NT2/D1 (cell line): ENCODE measurements at regions not wholly inside any gene's neighbourhood (a gene's known extent, or its start where the extent isn't known, plus 50 kb on each side); places are given as distances from the start of the nearest gene placed in this dataset.

ENCODE experiments used
- SUZ12 ChIP-seq: IDR thresholded peaks from 2 replicates; pipeline ENCODE4 v1.6.1; 2011; ENCODE audit not compliant: insufficient read length, insufficient read depth; ENCODE audit errors: extremely low read depth
- YY1 ChIP-seq: IDR thresholded peaks from 2 replicates; pipeline ENCODE4 v1.6.1; 2011; ENCODE audit not compliant: insufficient read length, insufficient read depth
- ZNF274 ChIP-seq: IDR thresholded peaks from 2 replicates; pipeline ENCODE4 v1.6.1; 2011; ENCODE audit warnings: mild to moderate bottlenecking, low read depth, low read length

- TF ChIP-seq YY1 (no peak), ZNF274 (no peak), SUZ12 (no peak)
These were observed 2285.3 kb downstream of the LRRC4C start for GRCh38 chr11:39174196-39174595.
